Stimulated activated naive CD8-positive, alpha-beta T cell treated with anti-CD3 and anti-CD28 coated beads, Interleukin-15, Interleukin-2, amounts not matched to agents 100 ng/mL and 50 ng/mL, for 24 hours (primary cell): ENCODE measurements at regions not wholly inside any gene's neighbourhood (a gene's known extent, or its start where the extent isn't known, plus 50 kb on each side); places are given as distances from the start of the nearest gene placed in this dataset.

Experiments
- H3K27ac Mint-ChIP-seq: one replicate; pipeline ENCODE4 v1.8.0; 2021; ENCODE audit warnings: mild to moderate bottlenecking, mixed read lengths
- H3K27me3 Mint-ChIP-seq: one replicate; pipeline ENCODE4 v1.8.0; 2021; ENCODE audit warnings: mixed read lengths
- H3K36me3 Mint-ChIP-seq: one replicate; pipeline ENCODE4 v1.8.0; 2021; ENCODE audit warnings: low read depth, mixed read lengths
- H3K4me1 Mint-ChIP-seq: one replicate; pipeline ENCODE4 v1.8.0; 2021; ENCODE audit warnings: low read depth, mixed read lengths
- H3K4me3 Mint-ChIP-seq: one replicate; pipeline ENCODE4 v1.8.0; 2021; ENCODE audit warnings: mild to moderate bottlenecking, mixed read lengths
- H3K9me3 Mint-ChIP-seq: one replicate; pipeline ENCODE4 v1.8.0; 2021; ENCODE audit warnings: mixed read lengths

GRCh38 chr1:67582625-67583461 lies 102.2 kb upstream of the GADD45A start:
- Mint-ChIP-seq H3K4me1 (no peaks in the 10 kb centered on the region), H3K27ac (no peak overlapping the region), H3K36me3 (no peaks in the 10 kb centered on the region), H3K9me3 (no peaks in the 10 kb centered on the region), H3K27me3 (no peaks in the 10 kb centered on the region), H3K4me3 (no peak overlapping the region)

GRCh38 chr1:67583462-67583950 lies 101.5 kb upstream of the GADD45A start:
- H3K4me1 Mint-ChIP-seq, result no peaks in the 10 kb centered on the region

DNA sequence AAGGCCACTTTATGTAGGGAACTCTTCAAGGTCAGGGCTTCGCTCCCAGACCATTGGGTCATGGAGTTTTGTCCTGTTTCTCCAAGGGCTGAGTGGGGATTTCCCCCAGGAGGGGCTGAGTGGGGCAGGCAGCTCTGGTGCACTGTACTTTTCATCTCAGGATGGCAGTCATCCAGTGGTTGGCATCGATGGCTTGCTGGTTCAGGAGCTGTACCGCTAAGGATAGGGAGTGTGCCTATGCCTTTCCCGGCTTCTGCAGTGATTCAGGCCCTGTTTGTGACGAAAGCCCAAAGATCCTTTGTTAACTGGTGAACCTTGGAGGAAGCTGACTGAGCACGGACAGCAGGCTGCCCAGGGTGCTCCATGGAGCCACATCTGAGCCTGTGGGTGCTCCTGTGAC lies 100.1 kb upstream of the GADD45A start:
- Mint-ChIP-seq H3K9me3 (no peaks in the 10 kb centered on the region), H3K27ac (no peak overlapping the region), H3K36me3 (no peaks in the 10 kb centered on the region), H3K4me1 (no peaks in the 10 kb centered on the region), H3K27me3 (no peaks in the 10 kb centered on the region), H3K4me3 (no peak overlapping the region)

More at GRCh38 chr1:67583462-67583950, 101.5 kb upstream of the GADD45A start:
- no peak overlapping the region for H3K27ac Mint-ChIP-seq
- no peaks in the 10 kb centered on the region for H3K36me3 Mint-ChIP-seq
- H3K9me3 Mint-ChIP-seq, result no peaks in the 10 kb centered on the region
- no peaks in the 10 kb centered on the region for H3K27me3 Mint-ChIP-seq
- no peak overlapping the region for H3K4me3 Mint-ChIP-seq

GRCh38 chr1:67586596-67586995 lies 98.4 kb upstream of the GADD45A start:
- Mint-ChIP-seq H3K27me3 (no peaks in the 10 kb centered on the region), H3K9me3 (no peaks in the 10 kb centered on the region), H3K4me1 (no peaks in the 10 kb centered on the region), H3K27ac (no peak overlapping the region), H3K4me3 (no peak overlapping the region), H3K36me3 (no peaks in the 10 kb centered on the region)

GRCh38 chr1:67588178-67588855 lies 96.7 kb upstream of the GADD45A start:
- no peaks in the 10 kb centered on the region for H3K9me3 Mint-ChIP-seq
- no peak overlapping the region for H3K27ac Mint-ChIP-seq
- no peak overlapping the region for H3K4me3 Mint-ChIP-seq
- H3K4me1 Mint-ChIP-seq, result no peaks in the 10 kb centered on the region
- no peaks in the 10 kb centered on the region for H3K36me3 Mint-ChIP-seq
- H3K27me3 Mint-ChIP-seq, result no peaks in the 10 kb centered on the region

GRCh38 chr1:67589519-67590233 lies 95.3 kb upstream of the GADD45A start:
- Mint-ChIP-seq H3K4me3 (no peak overlapping the region), H3K36me3 (no peaks in the 10 kb centered on the region), H3K9me3 (no peaks in the 10 kb centered on the region), H3K27me3 (no peaks in the 10 kb centered on the region), H3K4me1 (no peaks in the 10 kb centered on the region), H3K27ac (no peak overlapping the region)

DNA sequence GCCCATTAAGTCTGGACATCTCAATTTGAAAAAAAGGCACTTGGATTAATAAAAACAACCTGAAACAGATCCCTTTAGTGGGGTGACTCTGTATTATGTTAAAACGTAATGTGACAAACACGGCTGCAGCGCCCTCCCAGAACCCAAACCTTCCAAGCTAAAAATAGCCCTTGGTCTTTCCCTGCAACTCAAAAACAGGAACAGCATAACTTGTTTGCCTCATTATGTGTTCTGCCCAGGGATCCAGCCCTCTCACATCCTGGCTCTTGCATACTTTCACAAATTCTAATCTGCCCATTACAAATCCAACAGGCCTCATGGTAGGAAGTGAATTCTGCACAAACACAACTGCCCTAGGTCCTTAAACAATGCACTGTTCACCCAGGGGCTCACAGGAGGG lies 94.7 kb upstream of the GADD45A start:
- no peaks in the 10 kb centered on the region for H3K36me3 Mint-ChIP-seq
- H3K4me3 Mint-ChIP-seq, result no peak overlapping the region
- no peak overlapping the region for H3K27ac Mint-ChIP-seq
- no peaks in the 10 kb centered on the region for H3K27me3 Mint-ChIP-seq
- no peaks in the 10 kb centered on the region for H3K9me3 Mint-ChIP-seq
- no peaks in the 10 kb centered on the region for H3K4me1 Mint-ChIP-seq

- Mint-ChIP-seq H3K4me3 (no peak overlapping the region), H3K36me3 (no peaks in the 10 kb centered on the region), H3K4me1 (no peaks in the 10 kb centered on the region), H3K9me3 (no peaks in the 10 kb centered on the region), H3K27me3 (no peaks in the 10 kb centered on the region), H3K27ac (no peak overlapping the region)
These were observed 90.2 kb upstream of the GADD45A start for GRCh38 chr1:67594764-67595163.

DNA sequence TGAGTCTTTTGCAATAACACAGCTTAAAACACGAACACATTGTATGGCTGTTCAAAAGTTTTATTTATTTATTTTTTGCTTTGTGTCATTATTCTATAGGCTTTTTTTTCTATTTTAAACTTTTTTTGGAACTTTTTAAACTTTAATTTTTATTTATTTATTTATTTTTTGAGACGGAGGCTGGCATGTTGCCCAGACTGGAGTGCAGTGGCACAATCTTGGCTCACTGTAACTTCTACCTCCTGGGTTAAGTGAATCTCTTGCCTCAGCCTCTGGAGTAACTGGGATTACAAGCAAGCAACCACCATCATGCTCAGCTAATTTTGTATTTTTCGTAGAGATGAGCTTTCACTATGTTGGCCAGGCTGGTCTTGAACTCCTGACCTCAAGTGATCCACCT lies 88.3 kb upstream of the GADD45A start:
- no peaks in the 10 kb centered on the region for H3K9me3 Mint-ChIP-seq
- no peaks in the 10 kb centered on the region for H3K36me3 Mint-ChIP-seq
- H3K4me1 Mint-ChIP-seq, result no peaks in the 10 kb centered on the region
- no peak overlapping the region for H3K4me3 Mint-ChIP-seq
- H3K27ac Mint-ChIP-seq, result no peak overlapping the region
- no peaks in the 10 kb centered on the region for H3K27me3 Mint-ChIP-seq

DNA sequence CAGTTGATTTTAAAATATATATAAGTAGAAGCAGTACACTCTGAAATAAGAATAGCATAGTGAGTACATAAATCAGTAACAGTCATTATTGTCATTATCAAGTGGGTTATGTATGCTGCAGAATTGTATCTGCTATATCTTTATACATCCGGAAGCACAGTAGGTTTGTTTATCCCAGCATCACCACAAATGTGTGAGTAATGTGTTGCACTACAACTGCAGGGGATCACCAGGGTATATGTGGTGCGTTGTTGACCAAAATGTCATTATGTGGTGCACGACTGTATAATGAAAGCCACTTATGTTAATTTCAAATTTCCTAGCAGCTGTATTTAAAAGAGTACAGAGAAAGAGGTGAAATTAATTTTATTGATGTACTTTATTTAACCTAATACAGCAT lies 87.7 kb upstream of the GADD45A start:
- Mint-ChIP-seq H3K9me3 (no peaks in the 10 kb centered on the region), H3K4me3 (no peak overlapping the region), H3K27me3 (no peaks in the 10 kb centered on the region), H3K36me3 (no peaks in the 10 kb centered on the region), H3K4me1 (no peaks in the 10 kb centered on the region), H3K27ac (no peak overlapping the region)

DNA sequence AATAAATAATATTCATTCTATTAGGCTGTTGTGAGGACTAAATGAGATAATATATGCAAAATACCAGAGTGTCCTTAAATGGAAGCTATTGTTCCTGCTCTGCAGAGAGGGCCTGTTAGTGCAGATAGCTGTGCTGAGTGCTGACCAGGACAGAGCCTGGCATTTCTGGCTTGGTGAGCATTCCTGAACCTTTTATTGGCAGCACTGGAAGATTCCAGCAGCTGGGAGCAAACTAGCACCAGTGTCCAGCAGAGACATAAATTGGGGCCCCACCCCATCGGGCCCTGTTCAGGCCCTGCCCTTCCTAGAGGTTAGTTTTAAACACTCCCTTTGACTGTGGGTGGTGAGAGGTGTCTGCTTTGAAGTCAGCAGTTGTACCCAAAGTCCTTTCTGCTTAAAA lies 85.9 kb upstream of the GADD45A start:
- Mint-ChIP-seq H3K27ac (no peak overlapping the region), H3K4me3 (no peak overlapping the region), H3K4me1 (no peaks in the 10 kb centered on the region), H3K36me3 (no peaks in the 10 kb centered on the region), H3K27me3 (no peaks in the 10 kb centered on the region), H3K9me3 (no peaks in the 10 kb centered on the region)

DNA sequence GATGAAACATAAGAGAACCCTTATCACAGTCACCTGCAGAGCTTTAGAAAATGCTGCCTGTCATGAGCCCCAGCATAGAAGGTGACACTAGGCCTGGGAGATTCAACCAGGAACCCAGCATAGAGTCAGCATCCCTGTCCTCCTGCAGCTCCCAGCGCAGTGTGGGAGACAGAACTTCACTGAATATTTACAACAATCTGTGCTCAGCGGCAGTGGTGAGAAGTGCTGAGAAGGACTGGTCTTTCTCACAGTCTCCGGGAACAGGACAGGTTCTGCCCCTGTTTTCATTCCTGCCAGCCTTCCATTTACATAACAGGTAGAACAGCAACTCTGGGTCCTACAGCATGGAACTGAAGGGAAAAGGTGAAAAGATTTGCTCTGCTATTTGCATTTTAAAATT lies 83.5 kb upstream of the GADD45A start:
- Mint-ChIP-seq H3K4me1 (no peaks in the 10 kb centered on the region), H3K27me3 (no peaks in the 10 kb centered on the region), H3K27ac (no peak overlapping the region), H3K36me3 (no peaks in the 10 kb centered on the region), H3K4me3 (no peak overlapping the region), H3K9me3 (no peaks in the 10 kb centered on the region)

DNA sequence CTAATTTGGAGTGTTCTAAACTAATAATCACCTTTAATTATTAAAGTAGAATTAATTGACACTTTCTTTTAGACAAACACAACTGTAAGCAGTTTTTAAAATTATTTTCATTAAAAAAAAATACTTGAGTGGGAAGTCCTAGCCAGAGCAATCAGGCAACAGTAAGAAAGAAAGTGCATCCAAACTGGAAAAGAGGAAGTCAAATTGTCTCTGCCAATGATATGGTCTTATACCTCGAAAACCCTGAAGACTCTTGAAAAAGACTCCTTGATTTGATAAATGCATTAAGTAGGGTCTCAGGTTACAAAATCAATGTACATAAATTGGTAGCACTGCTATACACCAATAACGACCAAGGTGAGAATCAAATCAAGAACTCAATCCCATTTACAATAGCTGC lies 83.0 kb upstream of the GADD45A start:
- H3K36me3 Mint-ChIP-seq, result no peaks in the 10 kb centered on the region
- H3K27ac Mint-ChIP-seq, result no peak overlapping the region
- H3K9me3 Mint-ChIP-seq, result no peaks in the 10 kb centered on the region
- no peaks in the 10 kb centered on the region for H3K27me3 Mint-ChIP-seq
- no peaks in the 10 kb centered on the region for H3K4me1 Mint-ChIP-seq
- H3K4me3 Mint-ChIP-seq, result no peak overlapping the region

DNA sequence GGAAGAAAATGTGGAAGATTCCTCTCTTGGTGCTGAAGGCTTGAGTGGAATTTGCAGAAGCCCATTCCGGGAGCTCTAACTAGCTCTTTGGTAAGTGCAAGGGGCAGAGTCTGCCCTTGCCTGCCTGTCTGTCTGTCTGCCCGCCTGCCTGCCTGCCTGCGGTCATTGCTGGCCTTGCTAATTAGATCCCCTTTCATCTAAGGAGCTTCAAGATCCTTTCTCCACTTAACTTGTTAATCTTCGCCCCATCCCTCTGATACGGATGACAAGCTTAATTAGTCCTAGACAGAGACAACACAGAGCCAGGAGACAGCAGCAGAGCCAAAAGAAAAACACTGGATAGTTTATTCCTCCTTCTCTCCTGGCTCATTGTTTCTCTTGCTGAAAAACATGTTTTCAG lies 80.2 kb upstream of the GADD45A start:
- Mint-ChIP-seq H3K4me1 (peaks cover 5% of the 10 kb centered on the region), H3K4me3 (no peak overlapping the region), H3K27ac (no peak overlapping the region), H3K9me3 (no peaks in the 10 kb centered on the region), H3K27me3 (no peaks in the 10 kb centered on the region), H3K36me3 (no peaks in the 10 kb centered on the region)

GRCh38 chr1:67605209-67605780 lies 79.7 kb upstream of the GADD45A start:
- Mint-ChIP-seq H3K27me3 (no peaks in the 10 kb centered on the region), H3K36me3 (no peaks in the 10 kb centered on the region), H3K27ac (no peak overlapping the region), H3K9me3 (no peaks in the 10 kb centered on the region), H3K4me1 (peaks cover 5% of the 10 kb centered on the region), H3K4me3 (no peak overlapping the region)
